HepG2 (cell line): ENCODE measurements at regions not wholly inside any gene's neighbourhood (a gene's known extent, or its start where the extent isn't known, plus 50 kb on each side); places are given as distances from the start of the nearest gene placed in this dataset.

Experiments
- CTCF ChIP-seq: sonication (generic); formaldehyde crosslinking; IDR thresholded peaks from 2 replicates; pipeline ENCODE4 v1.5.0; 2020; ENCODE audit warnings: mild to moderate bottlenecking, missing genetic modification reagents, moderate library complexity
- EP300 ChIP-seq, 3 experiments: sonication (generic) in 1 of 3; formaldehyde crosslinking in 1 of 3; IDR thresholded peaks; 2 replicates each; pipeline versions ENCODE4 v1.5.1 to v1.6.1; 2011 to 2020; ENCODE audit warnings: low read depth in 2 of 3, low read length in 2 of 3, borderline replicate concordance in 1 of 3, improper control_type of control experiment in 1 of 3, mild to moderate bottlenecking in 1 of 3, missing genetic modification reagents in 1 of 3, moderate library complexity in 1 of 3
- FOXA3 ChIP-seq: IDR thresholded peaks from 2 replicates; pipeline ENCODE4 v1.6.1; 2016; ENCODE audit warnings: missing genetic modification reagents, missing compliant biosample characterization
- RBM22 ChIP-seq: fragments of 200-400 bp; formaldehyde crosslinking; optimal IDR thresholded peaks from 2 replicates; pipeline ENCODE3; 2017; ENCODE audit warnings: mild to moderate bottlenecking, low read length, moderate library complexity
- ZNF280B ChIP-seq: sonication (generic); formaldehyde crosslinking; IDR thresholded peaks from 2 replicates; pipeline ENCODE4 v1.5.0; 2020; ENCODE audit warnings: missing genetic modification reagents, mild to moderate bottlenecking, borderline replicate concordance
- ZNF616 ChIP-seq: sonication (generic); formaldehyde crosslinking; IDR thresholded peaks from 2 replicates; pipeline ENCODE4 v1.5.0; 2020; ENCODE audit warnings: low read depth, mild to moderate bottlenecking, missing genetic modification reagents

GRCh38 chr2:67258122-67258521, 139.0 kb upstream of the ETAA1 start:
- TF ChIP-seq FOXA3 (no peak), ZNF616 (CRISPR knock-in tag) (no peak), ZNF280B (CRISPR knock-in tag) (no peak), CTCF (CRISPR knock-in tag) (no peak), EP300 (IDR thresholded peaks at IDR 0.05; ENCODE audit: low read depth in 2 of 2, low read length in 2 of 2) (no peak), EP300 (CRISPR knock-in tag; IDR thresholded peaks at IDR 0.05; ENCODE audit: borderline replicate concordance) (no peak), RBM22 (no peak)
